ENCODE measurements at regions not wholly inside any gene's neighbourhood (a gene's known extent, or its start where the extent isn't known, plus 50 kb on each side); places are given as distances from the start of the nearest gene placed in this dataset.

- Histone ChIP-seq H3K9me3 (ENCODE audit: insufficient read depth, low read length) (peaks cover 9% of the 10 kb centered on the region; the same call in 1 of the 2 replicates), H3K27me3 (ENCODE audit: low read length) (no peaks in the 10 kb centered on the region), H3F3A (ENCODE audit: insufficient read depth) (no peaks in the 10 kb centered on the region), H3K9ac (ENCODE audit: low read length) (no peak overlapping the region), H3K4me2 (ENCODE audit: low read depth, low read length, poor library complexity, severe bottlenecking) (no peak overlapping the region), H3K27ac (ENCODE audit: low read depth, low read length) (no peak overlapping the region), H3K4me3 (ENCODE audit: insufficient read depth, low read length, poor library complexity, severe bottlenecking) (no peak overlapping the region), H3K79me2 (ENCODE audit: insufficient read depth, low read length) (no peaks in the 10 kb centered on the region), H3K9me2 (replicated peaks; ENCODE audit: insufficient read depth, low read length) (no peaks in the 10 kb centered on the region), H2AFZ (ENCODE audit: low read depth, low read length, severe bottlenecking) (no peak overlapping the region), H4K20me1 (ENCODE audit: low read depth, low read length) (no peaks in the 10 kb centered on the region), H3K36me3 (ENCODE audit: low read length) (no peaks in the 10 kb centered on the region)
- TF ChIP-seq CTCF (IDR thresholded peaks at IDR 0.05; ENCODE audit: insufficient read depth, low read length, poor library complexity, severe bottlenecking), result no peak
- TF ChIP-seq EZH2phosphoT487 (conservative IDR thresholded peaks at IDR 0.05; ENCODE audit: low read length), result no peak
Measured at GRCh38 chr4:161247831-161248230, 916.0 kb downstream of the FSTL5 start.

- Histone ChIP-seq H3K4me2 (ENCODE audit: low read depth, low read length, poor library complexity, severe bottlenecking) (no peak overlapping the region), H2AFZ (ENCODE audit: low read depth, low read length, severe bottlenecking) (no peak overlapping the region), H3F3A (ENCODE audit: insufficient read depth) (no peaks in the 10 kb centered on the region), H3K9me2 (replicated peaks; ENCODE audit: insufficient read depth, low read length) (no peaks in the 10 kb centered on the region), H3K4me3 (ENCODE audit: insufficient read depth, low read length, poor library complexity, severe bottlenecking) (no peak overlapping the region), H4K20me1 (ENCODE audit: low read depth, low read length) (no peaks in the 10 kb centered on the region), H3K9ac (ENCODE audit: low read length) (no peak overlapping the region), H3K9me3 (ENCODE audit: insufficient read depth, low read length) (no peaks in the 10 kb centered on the region), H3K27me3 (ENCODE audit: low read length) (no peaks in the 10 kb centered on the region), H3K36me3 (ENCODE audit: low read length) (no peaks in the 10 kb centered on the region), H3K27ac (ENCODE audit: low read depth, low read length) (no peak overlapping the region), H3K79me2 (ENCODE audit: insufficient read depth, low read length) (no peaks in the 10 kb centered on the region)
- TF ChIP-seq CTCF (IDR thresholded peaks at IDR 0.05; ENCODE audit: insufficient read depth, low read length, poor library complexity, severe bottlenecking) (no peak), EZH2phosphoT487 (conservative IDR thresholded peaks at IDR 0.05; ENCODE audit: low read length) (no peak)
Measured at GRCh38 chr4:161238033-161238432, 925.8 kb downstream of the FSTL5 start.

- no peaks in the 10 kb centered on the region for H3K36me3 ChIP-seq (ENCODE audit: low read length)
- H3K9ac ChIP-seq (ENCODE audit: low read length), result no peak overlapping the region
- no peaks in the 10 kb centered on the region for H3K9me3 ChIP-seq (ENCODE audit: insufficient read depth, low read length)
- no peak overlapping the region for H2AFZ ChIP-seq (ENCODE audit: low read depth, low read length, severe bottlenecking)
- no peak overlapping the region for H3K4me3 ChIP-seq (ENCODE audit: insufficient read depth, low read length, poor library complexity, severe bottlenecking)
- H3K79me2 ChIP-seq (ENCODE audit: insufficient read depth, low read length), result no peaks in the 10 kb centered on the region
- no peak overlapping the region for H3K4me2 ChIP-seq (ENCODE audit: low read depth, low read length, poor library complexity, severe bottlenecking)
- H3K27me3 ChIP-seq (ENCODE audit: low read length), result no peaks in the 10 kb centered on the region
- no peak overlapping the region for H3K27ac ChIP-seq (ENCODE audit: low read depth, low read length)
- no peak for TF ChIP-seq EZH2phosphoT487 (conservative IDR thresholded peaks at IDR 0.05; ENCODE audit: low read length)
- no peak for TF ChIP-seq CTCF (IDR thresholded peaks at IDR 0.05; ENCODE audit: insufficient read depth, low read length, poor library complexity, severe bottlenecking)
- H3K9me2 ChIP-seq (replicated peaks; ENCODE audit: insufficient read depth, low read length), result no peaks in the 10 kb centered on the region
- H3F3A ChIP-seq (ENCODE audit: insufficient read depth), result no peaks in the 10 kb centered on the region
- H4K20me1 ChIP-seq (ENCODE audit: low read depth, low read length), result no peaks in the 10 kb centered on the region
Measured at GRCh38 chr4:161237495-161237894, 926.3 kb downstream of the FSTL5 start.
